NCI-H2029 treated with DMSO at 0.1 percent for 48 hours (cell line): ENCODE measurements at regions not wholly inside any gene's neighbourhood (a gene's known extent, or its start where the extent isn't known, plus 50 kb on each side); places are given as distances from the start of the nearest gene placed in this dataset.
A peak's percentile ranks its signal among the peaks of the same experiment; 100 is the strongest.

Experiments used
- DNase-seq: peaks from one replicate; lab custom pipeline; 2025; lab: John Stamatoyannopoulos, UW

DNA sequence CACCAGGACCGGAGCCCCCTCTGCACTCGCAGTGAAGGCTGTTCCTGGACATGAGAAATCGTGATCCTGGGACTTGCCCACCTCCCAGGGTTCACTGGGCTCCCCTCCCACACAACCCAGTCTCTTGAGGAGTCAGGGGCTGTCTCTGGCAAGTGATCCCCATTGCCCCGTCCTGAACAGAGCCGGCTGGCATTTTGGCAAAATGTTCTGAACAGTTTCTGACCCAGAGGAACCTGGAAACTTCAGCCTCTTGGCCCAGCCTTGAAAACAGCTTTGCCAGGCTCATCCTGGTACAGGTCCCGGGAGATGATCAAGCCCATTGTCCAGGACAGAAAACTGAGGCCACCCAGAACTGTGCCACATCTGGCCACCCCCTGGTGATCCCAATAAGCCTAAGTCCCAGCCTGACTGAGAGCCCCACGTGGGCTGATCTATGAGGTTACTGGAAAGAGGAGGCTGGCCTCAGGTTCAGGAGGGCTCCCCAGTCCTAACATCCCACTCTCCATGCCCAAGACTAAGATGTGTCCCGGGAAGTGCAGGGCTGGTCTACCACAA is 115.7 kb downstream of the OAT start:
- no peak for DNase-seq

- DNase-seq = no peak
These were observed 117.0 kb downstream of the OAT start for GRCh38 chr10:124301736-124302135.

- DNase-seq = no peak
These were observed 118.0 kb downstream of the OAT start for GRCh38 chr10:124300735-124301134.

- DNase-seq = no peak
These were observed 118.5 kb downstream of the OAT start for GRCh38 chr10:124300224-124300623.

GRCh38 chr10:124299696-124300095 is 119.0 kb downstream of the OAT start:
- no peak for DNase-seq

DNA sequence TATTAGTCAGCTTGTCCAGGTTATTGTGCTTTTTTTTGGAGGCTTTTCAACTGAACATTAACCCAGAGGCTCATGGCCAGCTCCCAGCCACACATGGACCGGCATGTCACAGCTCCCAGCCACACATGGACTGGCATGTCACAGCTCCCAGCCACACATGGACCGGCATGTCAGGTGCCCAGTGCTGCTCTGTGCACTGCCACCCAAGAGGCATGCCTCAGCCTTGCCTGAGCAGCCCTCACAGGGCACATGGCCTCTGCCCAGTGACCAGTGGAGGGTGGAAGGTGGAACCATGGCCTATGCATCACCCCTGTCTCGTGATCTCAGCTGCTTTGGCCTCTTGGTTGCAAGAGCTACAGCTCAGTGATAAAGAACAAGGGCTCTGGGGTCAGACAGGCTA is 119.8 kb downstream of the OAT start:
- DNase-seq = no peak

GRCh38 chr10:124296813-124297788 is 121.6 kb downstream of the OAT start:
- no peak for DNase-seq

DNA sequence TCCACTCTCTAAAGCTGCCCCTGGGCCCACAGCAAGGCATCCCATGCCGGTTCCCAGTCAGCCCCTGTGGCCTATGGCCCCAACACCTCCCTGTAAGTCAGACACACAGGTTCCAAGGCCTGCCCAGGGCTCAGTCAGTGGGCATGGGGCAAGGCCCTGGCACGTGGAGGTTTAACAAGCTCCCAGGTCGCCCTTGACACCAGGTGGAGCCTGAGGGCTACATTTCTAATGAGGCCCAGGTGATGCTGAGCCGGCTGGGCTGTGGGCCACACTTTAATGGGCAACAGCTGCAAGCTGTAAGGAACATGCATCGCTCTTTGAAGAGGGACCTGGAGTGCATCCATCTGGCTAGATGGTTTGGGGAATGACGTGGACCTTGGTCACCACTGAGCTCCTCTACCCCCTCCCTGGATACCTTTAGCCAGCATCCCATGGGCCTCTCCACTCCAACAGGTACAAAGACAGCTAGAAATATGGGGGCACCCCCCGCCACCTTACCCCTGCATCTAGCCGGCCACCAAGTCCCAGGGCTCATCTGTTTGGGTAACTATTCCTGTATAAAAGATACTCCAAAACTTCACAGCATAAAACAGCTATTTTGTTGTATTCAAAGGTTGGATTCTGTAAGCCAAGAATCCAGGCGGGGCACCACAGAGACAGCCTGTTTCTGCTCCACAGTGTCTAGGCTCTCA is 122.5 kb downstream of the OAT start:
- peak; percentile 1 for DNase-seq

DNA sequence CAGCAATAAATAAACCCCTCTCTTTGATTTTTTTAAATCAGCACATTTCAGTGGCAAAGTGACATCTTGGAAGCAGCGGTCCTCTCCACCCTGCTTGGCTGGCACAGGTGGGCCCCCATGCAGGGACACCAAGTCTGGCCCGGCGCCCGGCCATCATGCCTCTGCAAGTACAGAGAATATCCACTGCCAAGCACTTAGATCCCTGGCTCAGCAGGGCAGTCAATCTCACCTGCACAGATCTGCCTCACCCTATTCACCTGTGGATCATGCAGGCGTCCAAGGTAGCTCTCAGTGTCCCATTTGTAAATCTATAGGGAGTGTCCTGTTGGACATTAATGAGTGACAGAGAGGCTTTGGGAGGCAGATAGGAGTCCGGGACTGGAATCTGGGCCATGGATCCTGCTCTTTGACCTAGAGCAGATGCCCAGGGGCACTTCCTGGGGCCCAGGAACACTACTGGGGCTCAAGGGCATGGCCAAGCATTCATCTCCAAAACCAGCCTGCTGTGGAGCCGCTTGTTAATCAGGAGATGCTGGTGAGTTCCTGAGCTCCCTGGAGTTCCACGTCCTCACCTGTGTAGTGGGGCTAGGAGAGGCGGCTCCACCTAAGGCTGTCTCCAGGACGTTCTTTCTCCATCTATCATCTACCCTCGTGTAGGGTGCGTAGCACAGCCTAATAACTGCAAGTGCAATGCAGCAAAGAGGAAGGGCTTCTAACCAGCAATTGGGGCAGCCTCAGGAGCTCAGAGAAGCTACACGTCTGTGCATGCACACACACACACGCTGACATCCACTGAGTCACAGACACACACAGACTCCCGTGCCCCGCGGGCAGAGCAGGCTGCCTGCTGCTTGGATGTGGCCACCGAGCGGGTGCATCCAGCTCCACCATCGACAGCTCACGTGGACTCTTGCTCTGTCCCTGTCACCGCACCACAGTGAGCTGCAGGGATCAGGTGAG is 123.6 kb downstream of the OAT start:
- no peak for DNase-seq

DNA sequence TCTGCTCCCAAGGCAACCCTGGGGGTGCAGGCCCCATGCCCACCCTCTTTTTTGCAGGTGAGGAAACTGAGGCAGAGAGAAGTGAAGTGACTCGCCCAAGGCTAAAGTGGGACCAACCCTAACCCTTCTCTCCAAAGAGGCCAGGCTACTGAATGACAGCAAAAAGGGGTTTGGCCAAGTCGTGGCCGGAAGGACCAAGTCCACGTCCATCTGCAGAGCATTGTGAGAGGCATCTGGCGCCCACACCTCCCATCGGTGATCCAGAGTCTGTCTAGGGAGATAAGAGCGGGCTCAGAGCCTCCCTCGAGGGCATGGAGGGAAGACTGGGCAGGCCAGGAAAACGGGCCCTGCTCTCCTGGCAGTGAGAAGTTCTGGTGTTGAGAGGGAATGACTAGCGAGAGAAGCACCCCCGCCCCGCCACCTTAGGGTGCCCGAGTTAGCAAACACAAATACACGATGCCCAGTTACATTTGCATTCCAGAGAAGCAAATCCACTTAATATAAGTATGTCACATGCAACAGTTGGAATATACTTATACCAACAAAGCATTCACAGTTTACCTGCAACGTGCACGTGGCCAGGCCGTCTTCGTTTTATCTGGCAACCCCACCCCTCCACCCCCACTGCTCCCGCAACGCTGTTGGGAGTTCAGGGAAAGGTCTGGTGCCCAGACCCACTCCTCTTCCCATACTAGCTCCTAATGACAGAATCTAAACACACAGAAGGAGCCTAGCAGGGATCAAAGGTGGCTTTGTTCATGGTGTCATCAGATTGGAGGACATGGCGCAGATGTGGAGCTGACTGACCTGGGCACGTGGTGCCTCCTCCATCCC is 124.9 kb downstream of the OAT start:
- DNase-seq = no peak

DNA sequence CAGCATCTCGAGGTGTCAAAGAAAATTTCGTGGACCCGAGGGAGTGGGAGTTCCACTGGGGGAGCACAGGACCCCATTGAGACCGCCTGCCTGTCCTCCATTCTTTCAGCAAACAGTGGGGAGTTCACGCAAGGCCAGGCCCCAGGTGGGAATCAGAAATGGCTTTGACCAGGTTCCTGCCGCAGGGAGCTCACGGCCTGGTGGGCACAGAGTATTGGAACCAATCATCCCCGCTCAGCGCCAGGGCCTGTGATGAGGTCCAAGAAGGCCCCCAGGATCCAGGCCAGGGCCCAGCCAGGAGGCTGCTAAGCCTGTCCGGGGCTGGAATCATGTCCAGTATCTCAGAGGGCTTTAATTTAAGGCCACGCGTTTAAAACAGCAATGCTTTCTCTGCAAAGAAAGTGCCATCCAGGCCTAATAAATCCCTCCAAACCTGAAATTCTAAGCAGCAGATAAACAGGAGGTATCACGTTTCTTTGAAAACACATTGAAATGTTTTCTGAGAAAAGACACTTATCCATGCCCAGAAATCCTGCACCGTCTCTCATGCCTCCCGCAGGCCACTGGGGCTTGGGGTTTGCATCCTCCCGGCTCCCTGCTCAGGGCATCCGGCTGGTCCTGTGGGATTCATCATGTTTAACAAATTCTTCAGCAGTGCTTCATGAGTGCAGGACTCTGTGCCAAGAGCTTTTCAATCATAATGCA is 125.7 kb downstream of the OAT start:
- no peak for DNase-seq

GRCh38 chr10:124291001-124291701 is 127.6 kb downstream of the OAT start:
- no peak for DNase-seq

- DNase-seq = peak; percentile 9
These were observed 128.6 kb downstream of the OAT start for GRCh38 chr10:124289851-124290795.

- DNase-seq = no peak
These were observed 129.5 kb downstream of the OAT start for GRCh38 chr10:124288928-124289850.

GRCh38 chr10:124288486-124288885 is 130.2 kb downstream of the OAT start:
- no peak for DNase-seq

- no peak for DNase-seq
These were observed 130.9 kb downstream of the OAT start for GRCh38 chr10:124287791-124288190.

- DNase-seq = no peak
These were observed 131.5 kb downstream of the OAT start for GRCh38 chr10:124287071-124287685.
